ENCODE measurements at regions not wholly inside any gene's neighbourhood (a gene's known extent, or its start where the extent isn't known, plus 50 kb on each side); places are given as distances from the start of the nearest gene placed in this dataset.
A peak's percentile ranks its signal among the peaks of the same experiment; 100 is the strongest.

- H3K4ac ChIP-seq (replicated peaks; ENCODE audit: insufficient read length, low read depth, low read length) = no peak overlapping the region
- no peak overlapping the region for H3K14ac ChIP-seq (ENCODE audit: insufficient read length)
- no peak overlapping the region for H2AFZ ChIP-seq (ENCODE audit: low read length)
- no peaks in the 10 kb centered on the region for H3K36me3 ChIP-seq (ENCODE audit: control insufficient read depth in 2 of 4, insufficient read depth in 4 of 4, low read length in 3 of 4)
- no peaks in the 10 kb centered on the region for H3K4me1 ChIP-seq (replicated peaks in 1 of 4; ENCODE audit: control insufficient read depth in 3 of 4, insufficient read depth in 4 of 4, low read length in 3 of 4)
- no peak overlapping the region for H4K91ac ChIP-seq (replicated peaks; ENCODE audit: insufficient read length, low read length)
- H2BK15ac ChIP-seq (ENCODE audit: low read length) = no peak overlapping the region
- TF ChIP-seq CTBP2 (IDR thresholded peaks at IDR 0.05; ENCODE audit: borderline replicate concordance, insufficient read depth, insufficient read length, low read length) (no peak), POU5F1 (IDR thresholded peaks at IDR 0.05; ENCODE audit: low read depth, low read length) (no peak), KDM1A (IDR thresholded peaks at IDR 0.05; ENCODE audit: borderline replicate concordance, low read length) (no peak), PHF8 (conservative IDR thresholded peaks at IDR 0.05; ENCODE audit: low read depth, low read length) (no peak), SRF (IDR thresholded peaks at IDR 0.05; ENCODE audit: low read depth, low read length) (no peak), HDAC2 (IDR thresholded peaks at IDR 0.05; ENCODE audit: borderline replicate concordance in 1 of 2, low read depth in 2 of 2, low read length in 2 of 2) (no peak), SUZ12 (IDR thresholded peaks at IDR 0.05; ENCODE audit: low read length) (no peak), BRCA1 (IDR thresholded peaks at IDR 0.05; ENCODE audit: low read depth, low read length) (no peak), KDM5A (IDR thresholded peaks at IDR 0.05; ENCODE audit: low read length) (no peak), TEAD4 (IDR thresholded peaks at IDR 0.05; ENCODE audit: low read depth, low read length) (no peak), SP1 (IDR thresholded peaks at IDR 0.05; ENCODE audit: low read depth, low read length) (no peak), SIRT6 (IDR thresholded peaks at IDR 0.05; ENCODE audit: low read length) (no peak), EGR1 (IDR thresholded peaks at IDR 0.05; ENCODE audit: borderline replicate concordance, low read depth, low read length) (no peak)
- H3K23me2 ChIP-seq (ENCODE audit: low read depth, low read length) = no peaks in the 10 kb centered on the region
- ChIA-PET CTCF (ENCODE audit: partially characterized antibody) (no interaction called here), POLR2A (ENCODE audit: partially characterized antibody) (no interaction called here)
- no peaks in the 10 kb centered on the region for H4K20me1 ChIP-seq (replicated peaks in 1 of 2; ENCODE audit: control insufficient read depth in 1 of 2, insufficient read depth in 2 of 2, low read length in 2 of 2)
- no peak overlapping the region for H4K5ac ChIP-seq (ENCODE audit: insufficient read length, low read depth, low read length)
- H3K4me2 ChIP-seq (ENCODE audit: insufficient read depth in 1 of 2, low read depth in 2 of 2, low read length in 2 of 2) = no peak overlapping the region
- no peak overlapping the region for H2BK120ac ChIP-seq (replicated peaks; ENCODE audit: low read depth, low read length)
- 74% methylated on average over 4 of the region's 4 CpGs; no CpG with 5 or more reads in 1 of the 2 experiments for WGBS, 2 experiments (ENCODE audit: extremely low coverage in 1 of 2, insufficient coverage in 1 of 2, insufficient read length in 1 of 2, insufficient replicate concordance in 2 of 2, low coverage in 1 of 2, low lambda C conversion rate in 2 of 2, missing lambda C conversion rate in 1 of 2)
- H3K18ac ChIP-seq (ENCODE audit: extremely low read depth, low read length) = no peak overlapping the region
- no peak overlapping the region for H4K8ac ChIP-seq (ENCODE audit: extremely low read depth, insufficient read depth, low read length)
- peak overlapping the region in 1 of 4 experiments; percentile 34; a peak in 1 of 7 replicates for H3K9ac ChIP-seq (replicated peaks in 1 of 4; ENCODE audit: extremely low read depth in 1 of 4, low read depth in 3 of 4, low read length in 3 of 4)
- no peaks in the 10 kb centered on the region for H3K79me2 ChIP-seq (ENCODE audit: control insufficient read depth in 1 of 2, insufficient read depth in 2 of 2, low read length in 2 of 2)
- no peak overlapping the region for H3K23ac ChIP-seq (ENCODE audit: insufficient read length)
- no peak overlapping the region for H2BK12ac ChIP-seq (ENCODE audit: low read depth, low read length)
- H3K27ac ChIP-seq (ENCODE audit: low read depth, low read length) = no peak overlapping the region
- no peak overlapping the region for H2AK5ac ChIP-seq (ENCODE audit: low read depth, low read length)
- DNase-seq (ENCODE audit: low read depth in 1 of 2, low spot score in 2 of 2) = no peak
- H3K4me3 ChIP-seq (ENCODE audit: extremely low read depth in 1 of 4, insufficient read depth in 2 of 4, low read depth in 3 of 4, low read length in 4 of 4) = no peak overlapping the region
- H2BK5ac ChIP-seq (ENCODE audit: low read depth, low read length) = no peak overlapping the region
- H3K56ac ChIP-seq (replicated peaks; ENCODE audit: insufficient read length, low read depth, low read length) = no peak overlapping the region
- no peaks in the 10 kb centered on the region for H3K27me3 ChIP-seq (replicated peaks in 1 of 4; ENCODE audit: control insufficient read depth in 3 of 4, extremely low read depth in 1 of 4, insufficient read depth in 3 of 4, low read length in 3 of 4)
- FAIRE-seq = no peak
- no peaks in the 10 kb centered on the region for H3K9me3 ChIP-seq (ENCODE audit: insufficient read depth in 2 of 2, low read depth in 1 of 2, low read length in 1 of 2)
- H2BK20ac ChIP-seq (ENCODE audit: low read length) = no peak overlapping the region
- no peaks in the 10 kb centered on the region for H3K79me1 ChIP-seq (ENCODE audit: low read depth, low read length)
These were observed 251.1 kb downstream of the SP3 start for GRCh38 chr2:173713904-173714555.
